Parathyroid adenoma (tissue), 2 donors: ENCODE measurements at regions not wholly inside any gene's neighbourhood (a gene's known extent, or its start where the extent isn't known, plus 50 kb on each side); places are given as distances from the start of the nearest gene placed in this dataset.

Experiments
- H2AFZ ChIP-seq: fragments of 300-600 bp; sonication (generic); one replicate; pipeline ENCODE4 v1.7.0; 2017; ENCODE audit warnings: antibody characterized with exemption, mild to moderate bottlenecking
- H3K27ac ChIP-seq: fragments of 300-600 bp; sonication (generic); one replicate; pipeline ENCODE4 v1.7.0; 2017
- H3K27me3 ChIP-seq: fragments of 300-600 bp; sonication (generic); one replicate; pipeline ENCODE4 v1.7.0; 2017; ENCODE audit warnings: low read length; ENCODE audit not compliant: control insufficient read depth, insufficient read depth
- H3K36me3 ChIP-seq: fragments of 300-600 bp; sonication (generic); one replicate; pipeline ENCODE4 v1.7.0; 2017; ENCODE audit warnings: low read length; ENCODE audit not compliant: control insufficient read depth, insufficient read depth
- H3K4me1 ChIP-seq: fragments of 300-600 bp; sonication (generic); one replicate; pipeline ENCODE4 v1.7.0; 2017; ENCODE audit warnings: control low read depth
- H3K4me2 ChIP-seq: fragments of 300-600 bp; sonication (generic); one replicate; pipeline ENCODE4 v1.7.0; 2017; ENCODE audit warnings: low read length
- H3K4me3 ChIP-seq: fragments of 300-600 bp; sonication (generic); one replicate; pipeline ENCODE4 v1.7.0; 2017; ENCODE audit warnings: low read depth, low read length
- H3K79me2 ChIP-seq: fragments of 300-600 bp; sonication (generic); one replicate; pipeline ENCODE4 v1.7.0; 2017; ENCODE audit warnings: control low read depth
- H3K9ac ChIP-seq: fragments of 300-600 bp; sonication (generic); one replicate; pipeline ENCODE4 v1.7.0; 2017; ENCODE audit warnings: mild to moderate bottlenecking
- H3K9me3 ChIP-seq: fragments of 300-600 bp; sonication (generic); one replicate; pipeline ENCODE4 v1.7.0; 2017; ENCODE audit warnings: low read length; ENCODE audit not compliant: control insufficient read depth
- TF ChIP-seq, protein P1 (sequence below): fragments of 300-600 bp; sonication (generic); IDR thresholded peaks from one replicate; pipeline ENCODE4 v1.7.0; 2017; ENCODE audit warnings: antibody characterized with exemption, mild to moderate bottlenecking
- donor health status: primary hyperparathyroidism.

DNA sequence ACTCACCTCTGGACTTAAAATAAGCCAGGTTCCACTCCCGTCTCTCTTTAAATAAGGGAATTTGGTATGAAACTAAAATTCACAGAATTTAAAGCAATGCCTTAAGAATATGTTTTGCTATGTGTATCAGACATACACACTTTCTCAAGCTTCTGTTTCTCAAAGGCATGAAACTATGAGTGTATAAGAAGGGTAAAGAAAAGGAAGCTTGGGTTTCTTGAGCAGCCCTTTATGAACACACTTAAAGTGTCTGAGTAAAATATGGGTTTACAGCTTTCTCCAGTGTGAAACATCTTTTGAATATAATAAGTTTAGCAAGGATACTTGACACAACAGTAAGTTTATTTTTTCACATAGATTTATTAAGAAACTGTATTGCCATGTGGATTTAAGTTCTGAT, 370.5 kb downstream of the TMA16 start:
- Histone ChIP-seq H3K9me3 (no peaks in the 10 kb centered on the region), H3K36me3 (no peaks in the 10 kb centered on the region), H3K79me2 (no peaks in the 10 kb centered on the region), H3K4me3 (no peak overlapping the region), H3K27ac (no peak overlapping the region), H3K27me3 (no peaks in the 10 kb centered on the region), H2AFZ (no peak overlapping the region), H3K4me2 (no peak overlapping the region), H3K4me1 (no peaks in the 10 kb centered on the region), H3K9ac (no peak overlapping the region)
- TF ChIP-seq, protein P1, sequence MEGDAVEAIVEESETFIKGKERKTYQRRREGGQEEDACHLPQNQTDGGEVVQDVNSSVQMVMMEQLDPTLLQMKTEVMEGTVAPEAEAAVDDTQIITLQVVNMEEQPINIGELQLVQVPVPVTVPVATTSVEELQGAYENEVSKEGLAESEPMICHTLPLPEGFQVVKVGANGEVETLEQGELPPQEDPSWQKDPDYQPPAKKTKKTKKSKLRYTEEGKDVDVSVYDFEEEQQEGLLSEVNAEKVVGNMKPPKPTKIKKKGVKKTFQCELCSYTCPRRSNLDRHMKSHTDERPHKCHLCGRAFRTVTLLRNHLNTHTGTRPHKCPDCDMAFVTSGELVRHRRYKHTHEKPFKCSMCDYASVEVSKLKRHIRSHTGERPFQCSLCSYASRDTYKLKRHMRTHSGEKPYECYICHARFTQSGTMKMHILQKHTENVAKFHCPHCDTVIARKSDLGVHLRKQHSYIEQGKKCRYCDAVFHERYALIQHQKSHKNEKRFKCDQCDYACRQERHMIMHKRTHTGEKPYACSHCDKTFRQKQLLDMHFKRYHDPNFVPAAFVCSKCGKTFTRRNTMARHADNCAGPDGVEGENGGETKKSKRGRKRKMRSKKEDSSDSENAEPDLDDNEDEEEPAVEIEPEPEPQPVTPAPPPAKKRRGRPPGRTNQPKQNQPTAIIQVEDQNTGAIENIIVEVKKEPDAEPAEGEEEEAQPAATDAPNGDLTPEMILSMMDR: no peak

DNA sequence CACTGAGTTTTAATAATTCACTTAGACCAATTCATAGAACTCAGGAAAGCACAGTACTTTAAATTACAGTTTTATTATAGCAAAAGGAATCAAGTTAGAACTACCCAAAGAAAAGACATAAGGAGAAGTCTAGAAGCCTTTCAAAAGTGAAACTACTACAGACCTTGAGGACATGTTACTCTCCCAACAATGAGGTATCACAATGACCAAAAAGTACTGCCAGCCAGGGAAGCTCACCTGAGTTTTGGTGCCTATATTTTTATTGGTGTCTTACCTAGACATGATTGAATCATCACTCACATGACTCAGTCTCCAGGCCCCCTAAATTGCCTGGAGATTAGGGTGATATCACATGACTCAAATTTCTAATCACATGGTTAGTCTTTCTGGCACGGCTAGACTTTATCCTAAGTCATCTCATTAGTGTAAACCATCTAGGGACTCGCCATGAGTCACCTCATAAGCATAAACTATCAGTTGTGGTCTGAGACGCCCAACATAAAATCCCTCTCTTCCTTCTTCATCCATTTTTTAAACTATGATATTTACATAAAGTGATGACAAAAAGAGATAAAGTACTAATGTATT, 372.3 kb downstream of the TMA16 start:
- H3K4me2 ChIP-seq: no peak overlapping the region
- TF ChIP-seq, protein P1: no peak
- H3K4me3 ChIP-seq: no peak overlapping the region
- H3K27me3 ChIP-seq: no peaks in the 10 kb centered on the region
- H3K36me3 ChIP-seq: no peaks in the 10 kb centered on the region
- H2AFZ ChIP-seq: no peak overlapping the region
- H3K79me2 ChIP-seq: no peaks in the 10 kb centered on the region
- H3K27ac ChIP-seq: no peak overlapping the region
- H3K9me3 ChIP-seq: no peaks in the 10 kb centered on the region
- no peak overlapping the region for H3K9ac ChIP-seq
- H3K4me1 ChIP-seq: no peaks in the 10 kb centered on the region

GRCh38 chr4:163868445-163868844, 374.0 kb downstream of the TMA16 start:
- H3K4me2 ChIP-seq: no peak overlapping the region
- H2AFZ ChIP-seq: no peak overlapping the region
- H3K4me1 ChIP-seq: no peaks in the 10 kb centered on the region
- TF ChIP-seq, protein P1: no peak
- no peak overlapping the region for H3K4me3 ChIP-seq
- no peaks in the 10 kb centered on the region for H3K9me3 ChIP-seq
- H3K27ac ChIP-seq: no peak overlapping the region
- H3K36me3 ChIP-seq: no peaks in the 10 kb centered on the region
- no peaks in the 10 kb centered on the region for H3K79me2 ChIP-seq
- no peaks in the 10 kb centered on the region for H3K27me3 ChIP-seq
- H3K9ac ChIP-seq: no peak overlapping the region

GRCh38 chr4:163871078-163871477, 376.6 kb downstream of the TMA16 start:
- H3K79me2 ChIP-seq: no peaks in the 10 kb centered on the region

DNA sequence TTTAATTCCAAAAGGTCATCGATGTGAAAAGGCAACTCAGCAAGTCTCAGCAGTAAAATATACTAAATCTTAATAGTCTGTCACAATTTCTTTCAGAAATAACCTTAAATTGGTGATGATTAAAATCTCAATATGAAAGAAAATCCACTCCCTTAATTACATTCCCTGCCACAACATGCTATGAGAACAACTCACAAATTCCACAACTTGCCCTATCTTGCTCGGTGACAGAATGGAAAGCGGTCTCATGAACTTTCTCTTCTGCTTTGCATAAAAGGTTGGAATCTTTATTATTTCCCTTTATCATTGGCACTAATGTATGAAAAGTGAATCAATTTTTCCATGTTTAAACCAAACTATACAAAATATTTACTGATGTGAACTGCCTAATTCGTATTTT, 380.8 kb downstream of the TMA16 start:
- no peaks in the 10 kb centered on the region for H3K4me1 ChIP-seq
- no peaks in the 10 kb centered on the region for H3K9me3 ChIP-seq
- no peaks in the 10 kb centered on the region for H3K36me3 ChIP-seq
- TF ChIP-seq, protein P1: no peak
- H3K27me3 ChIP-seq: no peaks in the 10 kb centered on the region
- no peak overlapping the region for H3K4me3 ChIP-seq
- H3K79me2 ChIP-seq: no peaks in the 10 kb centered on the region
- no peak overlapping the region for H2AFZ ChIP-seq
- H3K4me2 ChIP-seq: no peak overlapping the region
- no peak overlapping the region for H3K27ac ChIP-seq
- H3K9ac ChIP-seq: no peak overlapping the region

More at GRCh38 chr4:163871078-163871477, 376.6 kb downstream of the TMA16 start:
- H3K9ac ChIP-seq: no peak overlapping the region
- TF ChIP-seq, protein P1: no peak
- no peaks in the 10 kb centered on the region for H3K27me3 ChIP-seq
- no peak overlapping the region for H3K4me2 ChIP-seq
- H2AFZ ChIP-seq: no peak overlapping the region
- H3K36me3 ChIP-seq: no peaks in the 10 kb centered on the region
- no peak overlapping the region for H3K27ac ChIP-seq
- H3K9me3 ChIP-seq: no peaks in the 10 kb centered on the region
- H3K4me1 ChIP-seq: no peaks in the 10 kb centered on the region
- no peak overlapping the region for H3K4me3 ChIP-seq
